ENCODE measurements at regions not wholly inside any gene's neighbourhood (a gene's known extent, or its start where the extent isn't known, plus 50 kb on each side); places are given as distances from the start of the nearest gene placed in this dataset.

DNA sequence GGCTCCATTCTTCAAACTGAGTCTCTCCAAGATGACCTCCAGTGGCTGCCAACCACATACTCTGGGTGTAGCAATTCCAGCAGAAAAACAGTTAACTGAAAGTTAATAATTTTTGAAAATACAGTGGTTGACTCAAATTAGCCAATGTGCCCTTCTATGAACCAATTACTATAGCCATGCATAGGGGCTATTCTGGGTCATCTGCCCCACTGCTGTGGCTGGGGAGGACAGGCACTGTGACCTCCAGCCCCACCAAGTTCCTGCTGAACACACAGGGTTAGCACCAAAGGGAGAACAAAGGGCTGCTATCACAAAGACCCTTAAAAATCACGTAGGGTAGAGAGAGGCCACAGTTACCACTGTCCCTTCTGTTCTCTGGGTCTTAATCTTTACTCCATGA is 123.0 kb downstream of the IRS1 start:
- TF ChIP-seq POLR2AphosphoS5 (IDR thresholded peaks at IDR 0.05) (no peak), CTCF (IDR thresholded peaks at IDR 0.05) (no peak), POLR2A (IDR thresholded peaks at IDR 0.05) (no peak)
